ENCODE measurements at regions not wholly inside any gene's neighbourhood (a gene's known extent, or its start where the extent isn't known, plus 50 kb on each side); places are given as distances from the start of the nearest gene placed in this dataset.
"Not testable (repeated sequence)": the region's sequence is repeated elsewhere in the genome, so short reads cannot be mapped to it uniquely, and the experiment has no call there.

GRCh38 chr13:37510441-37510840 lies 88.1 kb downstream of the POSTN start:
- DNase-seq, result no peak

DNA sequence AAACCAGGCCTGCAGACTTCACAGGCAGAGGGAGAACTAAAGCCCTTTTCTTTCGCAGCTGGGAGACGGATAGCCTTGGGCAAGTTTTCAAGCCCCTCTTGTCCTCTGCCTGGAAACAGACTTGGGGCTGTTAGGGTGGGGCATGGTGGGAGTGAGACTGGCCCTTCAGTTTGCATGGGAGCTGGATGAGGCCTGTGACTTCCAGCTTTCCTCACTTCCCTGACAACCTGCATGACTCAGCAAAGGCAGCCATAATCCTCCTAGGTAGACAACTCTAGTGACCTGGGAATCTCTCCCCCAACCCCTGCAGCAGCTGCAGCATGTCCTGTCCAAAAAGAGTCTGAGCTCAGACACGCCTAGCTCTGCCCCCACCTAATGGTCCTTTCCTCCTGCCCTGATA lies 93.0 kb downstream of the POSTN start:
- no peak for DNase-seq

DNA sequence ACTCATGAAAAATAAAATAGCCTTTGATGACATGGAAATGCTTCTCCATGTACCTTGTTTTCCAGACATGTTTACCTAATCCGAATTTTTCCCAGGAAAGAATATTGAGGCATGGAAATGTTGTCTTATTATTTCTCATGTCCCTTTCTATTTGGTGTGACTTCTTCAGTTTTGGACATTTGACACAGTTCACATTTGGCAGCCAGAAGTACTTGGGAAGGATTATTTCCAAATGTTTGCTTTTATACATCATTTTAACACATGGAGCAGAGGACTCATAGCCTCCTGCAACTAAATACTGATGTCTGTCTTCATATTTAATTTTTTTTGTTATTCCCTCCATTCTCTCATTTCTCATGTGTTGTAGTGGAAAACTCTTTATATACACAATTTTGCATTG lies 94.3 kb downstream of the POSTN start:
- no peak for DNase-seq

GRCh38 chr13:37503287-37503686 lies 95.3 kb downstream of the POSTN start:
- no peak for DNase-seq

GRCh38 chr13:37502303-37502993 lies 96.1 kb downstream of the POSTN start:
- not testable (repeated sequence) for DNase-seq

DNA sequence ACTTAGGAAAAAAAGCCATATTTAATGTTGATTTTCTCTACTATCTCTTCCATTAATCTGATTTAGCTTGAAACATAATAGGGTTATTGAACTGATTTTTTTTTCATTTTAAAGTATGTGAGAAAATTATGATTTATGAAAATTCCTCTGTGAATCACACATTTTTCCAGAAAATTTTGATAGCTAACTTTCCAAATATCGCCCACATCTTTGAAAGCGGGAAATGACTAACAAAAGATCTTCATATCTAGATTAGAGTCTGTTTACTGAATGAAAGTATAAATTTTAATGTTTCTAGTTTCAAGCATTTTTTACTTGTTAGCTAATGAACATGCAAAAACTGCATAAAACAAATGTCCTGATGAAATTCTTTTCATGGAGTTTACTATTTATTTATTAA lies 97.4 kb downstream of the POSTN start:
- DNase-seq, result no peak

- no peak for DNase-seq
These were observed 103.5 kb downstream of the POSTN start for GRCh38 chr13:37495046-37495445.

- DNase-seq, result peak in 2 of 3 donors; percentile 61 to 78
These were observed 104.8 kb downstream of the POSTN start for GRCh38 chr13:37493775-37494174.

GRCh38 chr13:37492741-37493514 lies 105.6 kb downstream of the POSTN start:
- DNase-seq, result peak in 2 of 3 donors; percentile 55 to 85

GRCh38 chr13:37492075-37492474 lies 106.5 kb downstream of the POSTN start:
- no peak for DNase-seq

DNA sequence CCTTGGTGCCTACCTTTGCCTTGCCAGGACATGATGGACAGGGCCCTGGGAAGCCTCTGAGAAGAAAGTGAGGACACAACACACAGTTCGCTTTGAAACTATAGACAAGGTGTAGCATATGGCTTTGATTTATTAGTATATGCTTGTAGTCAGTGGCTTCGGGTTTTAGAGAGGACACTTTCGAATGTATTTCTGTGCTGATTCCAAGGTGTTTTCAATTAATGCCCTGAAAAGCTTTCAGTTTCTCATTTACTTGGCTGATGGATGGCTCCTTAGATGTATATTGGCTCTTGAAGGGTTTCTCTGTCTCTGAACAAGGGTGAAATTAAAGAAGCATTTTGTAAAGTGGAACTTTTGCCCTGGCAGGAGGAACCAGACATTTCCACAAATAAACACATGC lies 106.9 kb downstream of the POSTN start:
- DNase-seq, result no peak

DNA sequence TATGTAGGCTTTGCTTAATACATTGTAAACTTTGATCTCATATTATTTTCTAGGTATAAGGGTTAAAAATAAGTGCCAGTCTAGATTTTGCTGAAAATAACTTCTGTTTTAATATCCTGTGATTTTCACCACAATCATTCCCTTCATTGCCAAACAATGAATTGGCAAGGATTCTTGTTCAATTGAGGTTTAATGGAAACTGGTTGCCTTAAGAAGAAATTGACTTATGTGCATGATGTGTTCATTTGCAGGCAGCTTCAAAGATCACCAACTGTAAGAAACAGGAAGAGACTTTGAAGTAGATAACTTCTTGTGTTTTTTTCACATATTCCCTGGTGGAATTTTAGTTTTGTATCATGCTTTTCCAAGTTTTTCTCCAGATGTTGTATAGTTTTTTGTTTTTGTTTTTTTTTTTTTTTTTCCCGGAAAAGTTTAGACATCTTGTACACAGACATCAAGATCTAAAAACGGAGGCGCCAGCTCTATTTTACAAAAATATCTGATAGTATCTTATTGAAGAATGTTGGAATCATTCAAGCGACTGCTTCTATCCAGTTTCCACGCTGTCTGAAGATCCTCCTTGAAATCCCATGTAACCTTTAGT lies 108.3 kb downstream of the POSTN start:
- DNase-seq, result peak in 1 of 3 donors; percentile 36

- peak in 1 of 3 donors; percentile 68 for DNase-seq
These were observed 109.8 kb downstream of the POSTN start for GRCh38 chr13:37488726-37489125.

DNA sequence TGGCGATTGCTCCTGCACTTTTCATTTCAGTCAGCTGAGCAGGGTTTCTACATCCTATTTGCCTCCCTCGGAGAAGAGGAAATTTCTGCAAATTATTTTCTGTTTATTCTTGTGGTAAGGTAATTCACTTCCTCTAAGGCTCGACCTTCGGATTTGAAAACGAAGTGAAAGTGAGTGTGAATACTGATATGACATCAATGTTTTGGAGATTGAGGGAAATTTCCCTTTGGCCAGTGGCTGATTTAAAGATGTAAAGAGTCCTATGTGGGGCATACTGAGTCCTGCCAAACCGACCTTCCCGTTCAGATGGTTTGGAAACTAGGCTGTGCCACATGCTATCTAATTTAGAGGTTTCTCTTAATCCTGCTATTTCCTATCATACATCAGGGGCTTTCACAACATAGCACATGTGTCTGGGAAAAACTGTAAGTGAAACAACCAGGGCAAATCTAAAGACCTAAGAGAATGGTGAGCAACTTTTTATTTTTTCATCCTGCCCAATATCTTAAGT lies 112.3 kb downstream of the POSTN start:
- DNase-seq, result no peak

DNA sequence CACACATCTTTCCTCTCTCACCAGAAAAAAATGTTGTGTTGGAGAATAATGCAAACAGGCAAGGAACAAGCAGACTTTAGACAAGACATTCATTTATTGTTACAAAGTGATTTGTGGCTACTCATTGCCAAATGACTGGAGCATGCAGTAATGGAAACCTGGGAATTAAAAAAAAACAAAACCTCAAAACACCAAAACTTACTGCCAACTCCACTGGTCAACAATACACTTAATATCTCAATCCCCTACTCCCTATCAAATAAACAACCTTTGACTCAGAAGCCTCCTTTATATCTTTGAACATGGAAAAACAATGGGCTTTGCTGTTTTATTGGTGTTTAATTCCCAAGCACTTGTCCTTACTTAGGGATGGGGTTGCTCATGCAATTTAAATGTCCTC lies 112.8 kb downstream of the POSTN start:
- peak in 2 of 3 donors; percentile 68 to 84 for DNase-seq

DNA sequence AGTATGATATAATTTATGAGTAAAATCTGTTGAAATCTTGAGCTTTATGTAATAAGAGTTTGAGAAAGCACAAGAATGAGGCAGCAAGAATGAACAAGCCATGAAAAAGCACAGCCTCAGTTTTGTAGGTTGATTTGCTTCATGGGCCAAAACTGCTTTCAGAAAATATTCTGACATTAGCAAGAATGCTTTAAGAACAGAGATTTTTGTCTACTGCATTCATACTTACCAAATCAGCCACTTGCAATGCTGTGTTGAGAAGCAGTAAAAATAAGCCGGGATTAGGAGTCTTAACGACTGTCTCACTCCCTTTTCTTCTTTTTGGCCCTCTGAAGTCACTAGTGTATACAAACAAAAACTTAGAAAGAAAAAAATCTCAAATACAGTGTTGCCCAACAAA lies 114.5 kb downstream of the POSTN start:
- DNase-seq, result no peak

DNA sequence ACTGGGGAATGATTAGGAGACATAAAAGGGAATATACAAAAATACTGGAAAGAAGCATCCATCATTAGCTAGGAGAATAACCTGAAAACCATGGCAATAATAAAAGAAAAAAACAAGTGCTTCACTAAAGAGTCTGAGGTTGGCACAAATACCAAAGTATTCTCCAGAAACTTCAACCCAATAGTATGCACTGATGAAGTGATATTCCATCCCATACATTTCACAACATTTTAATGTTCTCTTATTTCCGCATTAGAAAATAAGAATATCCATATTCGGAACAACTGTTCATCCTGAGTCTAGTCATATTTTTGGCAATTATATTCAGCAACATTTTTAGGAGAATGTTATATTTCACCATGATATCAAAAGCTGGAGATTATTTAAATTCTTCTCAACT lies 116.2 kb downstream of the POSTN start:
- no peak for DNase-seq

DNA sequence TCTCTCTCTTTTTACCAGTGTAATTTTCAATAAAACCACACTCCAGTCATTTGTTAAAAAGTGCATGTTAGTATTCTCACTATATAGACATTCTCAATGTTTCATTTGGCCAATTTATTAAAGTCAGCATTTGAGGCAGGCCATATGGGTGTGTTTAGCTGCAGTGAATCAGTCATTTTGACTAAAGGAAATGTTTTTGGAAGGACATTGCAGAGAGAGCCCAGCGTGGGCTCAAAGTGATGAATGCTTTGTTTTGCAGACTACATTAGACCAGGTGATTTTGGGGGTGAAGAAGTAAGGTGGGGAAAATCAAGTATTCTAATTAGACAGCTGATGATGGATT lies 116.7 kb downstream of the POSTN start:
- no peak for DNase-seq

- DNase-seq, result peak; percentile 70 to 94 (median 87)
These were observed 117.3 kb downstream of the POSTN start for GRCh38 chr13:37481011-37481884.

DNA sequence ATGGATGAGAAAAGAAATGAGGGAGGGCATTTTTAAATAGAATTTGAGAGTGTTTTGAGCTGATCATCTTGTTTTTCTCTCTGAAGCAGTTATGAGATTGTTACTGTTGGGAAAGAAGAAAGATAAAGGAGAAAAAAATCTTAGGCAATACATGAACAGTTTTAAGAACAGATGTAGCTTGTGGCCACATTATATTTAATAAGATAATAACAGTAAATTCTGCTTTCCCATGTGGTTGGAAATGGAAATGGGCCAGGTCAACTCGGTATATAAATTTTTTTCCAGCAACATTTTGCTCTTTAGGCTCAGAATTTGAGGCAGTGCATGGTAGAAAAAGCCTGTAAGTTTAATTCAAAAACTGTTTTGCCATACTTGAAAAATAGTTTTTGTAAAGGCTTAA lies 118.7 kb downstream of the POSTN start:
- peak in 2 of 3 donors; percentile 55 to 79 for DNase-seq

DNA sequence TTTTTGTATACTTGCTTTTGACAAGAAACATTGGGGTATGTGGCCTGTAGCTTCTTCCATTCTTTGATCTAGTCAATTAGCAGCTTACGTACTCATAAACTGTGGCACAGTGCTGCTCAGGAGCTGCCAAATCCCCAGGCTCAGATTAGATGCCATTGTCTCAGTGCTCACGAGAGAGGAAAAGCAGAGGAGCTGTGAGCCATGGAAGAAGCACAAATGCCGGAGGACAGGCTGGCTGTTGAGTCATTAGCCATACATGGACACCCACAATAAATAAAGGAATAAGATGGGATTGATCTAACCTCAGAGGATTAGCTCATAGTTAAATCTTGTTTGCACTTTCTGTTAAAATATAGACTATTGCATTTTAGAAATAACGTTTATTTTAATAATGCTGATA lies 121.7 kb downstream of the POSTN start:
- no peak for DNase-seq

DNA sequence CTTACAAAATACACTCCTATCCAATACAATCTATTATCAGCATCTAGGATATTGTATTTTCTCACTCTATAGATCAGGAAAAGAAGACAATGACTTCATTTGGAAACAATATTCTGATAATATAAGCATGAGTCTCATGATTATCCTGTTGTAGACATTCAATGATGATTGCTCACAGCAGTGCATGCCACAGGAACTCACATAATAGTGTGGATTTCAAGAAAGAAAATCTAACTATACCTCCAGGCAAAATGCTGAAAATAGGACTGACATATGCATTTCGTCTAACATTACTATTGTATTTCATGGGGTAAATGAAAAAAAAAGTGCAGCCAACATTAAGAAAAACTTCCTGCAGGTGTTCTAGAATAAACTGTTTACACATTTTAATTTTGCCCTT lies 122.6 kb downstream of the POSTN start:
- DNase-seq, result no peak
